ENCODE measurements at regions not wholly inside any gene's neighbourhood (a gene's known extent, or its start where the extent isn't known, plus 50 kb on each side); places are given as distances from the start of the nearest gene placed in this dataset.
A peak's percentile ranks its signal among the peaks of the same experiment; 100 is the strongest.

- TF ChIP-seq ARID4B (CRISPR knock-in tag; IDR thresholded peaks at IDR 0.05; ENCODE audit: borderline replicate concordance): no peak
- no peak for TF ChIP-seq CREM (CRISPR knock-in tag; IDR thresholded peaks at IDR 0.05)
- TF ChIP-seq HMGXB4 (CRISPR knock-in tag; IDR thresholded peaks at IDR 0.05): no peak
These were observed 195.7 kb upstream of the KCNMB2 start (continued) for GRCh38 chr3:178340506-178340905.

- POLR2A ChIA-PET: no interaction called here
- Mint-ChIP-seq H3K4me1 (peaks cover 11% of the 10 kb centered on the region), H3K9me3 (peaks cover 4% of the 10 kb centered on the region; the same call in 1 of the 2 replicates), H3K27ac (peak overlapping the region; percentile 2; the same call in 1 of the 2 replicates), H3K27me3 (ENCODE audit: low read depth) (no peaks in the 10 kb centered on the region), H3K4me3 (no peak overlapping the region), H3K36me3 (peaks cover 3% of the 10 kb centered on the region; the same call in 1 of the 2 replicates)
- ATAC-seq (no peak), DNase-seq (ENCODE audit: low spot score) (no peak)
- CTCF ChIA-PET: interaction anchor here (0.6 kb wide), 1 partner anchor 973 kb away, joined by 3 read pairs; no protein-coding TSS in a partner anchor
- TF ChIP-seq ZNF138 (CRISPR knock-in tag; conservative IDR thresholded peaks at IDR 0.05): no peak
- TF ChIP-seq TCF7 (CRISPR knock-in tag; IDR thresholded peaks at IDR 0.05; ENCODE audit: low read depth): no peak
- no peak for TF ChIP-seq ZNF281 (CRISPR knock-in tag; IDR thresholded peaks at IDR 0.05)
- no peak for TF ChIP-seq CREB1 (CRISPR knock-in tag; IDR thresholded peaks at IDR 0.05)
- no peak for TF ChIP-seq ATF6 (CRISPR knock-in tag; IDR thresholded peaks at IDR 0.05)
- no peak for TF ChIP-seq ATF3 (CRISPR knock-in tag; conservative IDR thresholded peaks at IDR 0.05)
- TF ChIP-seq GRHL2 (CRISPR knock-in tag; IDR thresholded peaks at IDR 0.05; ENCODE audit: insufficient replicate concordance, severe bottlenecking): no peak
- TF ChIP-seq NR3C1 (CRISPR knock-in tag; conservative IDR thresholded peaks at IDR 0.05; ENCODE audit: low read depth): no peak
- no peak for TF ChIP-seq ZNF121 (CRISPR knock-in tag; IDR thresholded peaks at IDR 0.05)
- TF ChIP-seq FOXK1 (CRISPR knock-in tag; IDR thresholded peaks at IDR 0.05): no peak
- TF ChIP-seq ZMAT4 (CRISPR knock-in tag; IDR thresholded peaks at IDR 0.05): no peak
- TF ChIP-seq ZBTB21 (CRISPR knock-in tag; IDR thresholded peaks at IDR 0.05; ENCODE audit: borderline replicate concordance): no peak
- no peak for TF ChIP-seq SOX15 (CRISPR knock-in tag; IDR thresholded peaks at IDR 0.05)
- no peak for TF ChIP-seq ERG (CRISPR knock-in tag; IDR thresholded peaks at IDR 0.05)
- no peak for TF ChIP-seq ATF2 (CRISPR knock-in tag; IDR thresholded peaks at IDR 0.05; ENCODE audit: borderline replicate concordance, low read depth)
These were observed 194.6 kb upstream of the KCNMB2 start for GRCh38 chr3:178341636-178342035.
